CD4-positive, alpha-beta memory T cell (primary cell): ENCODE measurements at regions not wholly inside any gene's neighbourhood (a gene's known extent, or its start where the extent isn't known, plus 50 kb on each side); places are given as distances from the start of the nearest gene placed in this dataset.
"Not testable (repeated sequence)": the region's sequence is repeated elsewhere in the genome, so short reads cannot be mapped to it uniquely, and the experiment has no call there.

Experiments used
- CTCF ChIA-PET: fragments of 350-600 bp; sonication (Branson Sonifier 250); formaldehyde crosslinking; loops from one replicate; lab custom pipeline; 2021; ENCODE audit warnings: inconsistent platforms; ENCODE audit not compliant: partially characterized antibody; lab: Charles Lee
- POLR2A ChIA-PET: fragments of 350-600 bp; sonication (Branson Sonifier 250); formaldehyde crosslinking; loops from one replicate; lab custom pipeline; 2021; ENCODE audit not compliant: partially characterized antibody; lab: Charles Lee
- DNase-seq, 5 donors: peaks; one replicate each; pipeline versions ENCODE4 v3.0.0 to v3.0.0-alpha.2; 2020 to 2022; ENCODE audit warnings: mixed read lengths in 1 of 5
- H3K27ac ChIP-seq: one replicate; pipeline ENCODE4 v1.7.0; 2013; ENCODE audit warnings: low read depth, low read length
- H3K27me3 ChIP-seq: 2 replicates; pipeline ENCODE4 v1.7.0; 2013; ENCODE audit warnings: mild to moderate bottlenecking, low read length, moderate library complexity; ENCODE audit not compliant: insufficient read depth
- H3K36me3 ChIP-seq: 2 replicates; pipeline ENCODE4 v1.7.0; 2013; ENCODE audit warnings: mild to moderate bottlenecking, low read length, moderate library complexity; ENCODE audit not compliant: insufficient read depth
- H3K4me1 ChIP-seq: 2 replicates; pipeline ENCODE4 v1.7.0; 2013; ENCODE audit warnings: mild to moderate bottlenecking, low read length, moderate library complexity; ENCODE audit not compliant: insufficient read depth
- H3K4me3 ChIP-seq, 2 donors: one replicate each; pipeline ENCODE4 v1.7.0; 2013; ENCODE audit warnings: low read length in 2 of 2, mild to moderate bottlenecking in 1 of 2
- H3K9me3 ChIP-seq, 2 donors: one replicate each; pipeline ENCODE4 v1.7.0; 2013; ENCODE audit warnings: low read length in 2 of 2, control low read depth in 1 of 2; ENCODE audit not compliant: control insufficient read depth in 1 of 2
- H3K27ac Mint-ChIP-seq, 7 donors: one replicate each; pipeline ENCODE4 v1.8.0; 2020 to 2021; ENCODE audit warnings: mixed read lengths in 7 of 7, mild to moderate bottlenecking in 6 of 7, inconsistent platforms in 3 of 7, moderate library complexity in 3 of 7
- H3K27me3 Mint-ChIP-seq, 2 donors: one replicate each; pipeline ENCODE4 v1.8.0; 2020 to 2021; ENCODE audit warnings: mixed read lengths in 2 of 2
- H3K36me3 Mint-ChIP-seq, 2 donors: one replicate each; pipeline ENCODE4 v1.8.0; 2020 to 2021; ENCODE audit warnings: mixed read lengths in 2 of 2, inconsistent platforms in 1 of 2, mild to moderate bottlenecking in 1 of 2
- H3K4me1 Mint-ChIP-seq, 4 donors: one replicate each; pipeline ENCODE4 v1.8.0; 2020 to 2021; ENCODE audit warnings: mixed read lengths in 4 of 4, mild to moderate bottlenecking in 1 of 4
- H3K4me3 Mint-ChIP-seq, 8 donors: one replicate each; pipeline ENCODE4 v1.8.0; 2020 to 2021; ENCODE audit warnings: mixed read lengths in 8 of 8, mild to moderate bottlenecking in 7 of 8, moderate library complexity in 6 of 8, inconsistent platforms in 3 of 8
- H3K9me3 Mint-ChIP-seq, 8 donors: one replicate each; pipeline ENCODE4 v1.8.0; 2020 to 2021; ENCODE audit warnings: mixed read lengths in 8 of 8, mild to moderate bottlenecking in 5 of 8, inconsistent platforms in 3 of 8, moderate library complexity in 1 of 8
- intact Hi-C: fragments of 100-400 bp; cut with micrococcal nuclease; formaldehyde crosslinking; loops from one replicate; pipeline ENCODE4 v1.15.1; 2023

- H3K9me3 ChIP-seq, H3K9me3 Mint-ChIP-seq, H3K36me3 Mint-ChIP-seq, H3K4me3 ChIP-seq, H3K27me3 ChIP-seq, H3K4me1 ChIP-seq, intact Hi-C loops, H3K4me1 Mint-ChIP-seq, POLR2A ChIA-PET, H3K27ac ChIP-seq, H3K4me3 Mint-ChIP-seq, DNase-seq, CTCF ChIA-PET, H3K36me3 ChIP-seq, H3K27me3 Mint-ChIP-seq, H3K27ac Mint-ChIP-seq: not testable (repeated sequence)
Measured at GRCh38 chr3:195642311-195642710, 58.6 kb upstream of the APOD start.

DNA sequence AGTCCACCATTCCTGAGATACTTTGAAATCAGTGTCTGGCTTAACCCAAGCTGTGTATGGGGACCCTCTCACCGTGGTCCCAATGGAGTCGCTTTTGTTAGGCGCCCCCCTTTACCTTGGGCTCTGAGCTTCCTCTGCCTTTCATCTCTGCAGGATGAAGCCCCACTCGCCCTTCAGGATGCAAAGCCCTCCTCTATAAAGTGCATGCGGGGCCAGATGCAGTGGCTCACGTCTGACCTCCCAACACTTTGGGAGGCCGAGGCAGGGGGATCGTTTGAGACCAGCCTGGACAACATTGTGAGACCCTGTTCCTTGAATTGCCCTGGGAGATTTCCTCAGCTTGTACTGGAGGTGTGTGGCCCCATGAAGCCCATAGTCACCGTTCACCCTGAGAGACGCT lies 54.7 kb upstream of the APOD start:
- H3K36me3 ChIP-seq, intact Hi-C loops, H3K9me3 Mint-ChIP-seq, H3K27ac ChIP-seq, DNase-seq, H3K4me3 ChIP-seq, H3K9me3 ChIP-seq, POLR2A ChIA-PET, H3K27ac Mint-ChIP-seq, H3K4me1 ChIP-seq, H3K27me3 Mint-ChIP-seq, H3K36me3 Mint-ChIP-seq, CTCF ChIA-PET, H3K4me1 Mint-ChIP-seq, H3K4me3 Mint-ChIP-seq, H3K27me3 ChIP-seq: not testable (repeated sequence)

DNA sequence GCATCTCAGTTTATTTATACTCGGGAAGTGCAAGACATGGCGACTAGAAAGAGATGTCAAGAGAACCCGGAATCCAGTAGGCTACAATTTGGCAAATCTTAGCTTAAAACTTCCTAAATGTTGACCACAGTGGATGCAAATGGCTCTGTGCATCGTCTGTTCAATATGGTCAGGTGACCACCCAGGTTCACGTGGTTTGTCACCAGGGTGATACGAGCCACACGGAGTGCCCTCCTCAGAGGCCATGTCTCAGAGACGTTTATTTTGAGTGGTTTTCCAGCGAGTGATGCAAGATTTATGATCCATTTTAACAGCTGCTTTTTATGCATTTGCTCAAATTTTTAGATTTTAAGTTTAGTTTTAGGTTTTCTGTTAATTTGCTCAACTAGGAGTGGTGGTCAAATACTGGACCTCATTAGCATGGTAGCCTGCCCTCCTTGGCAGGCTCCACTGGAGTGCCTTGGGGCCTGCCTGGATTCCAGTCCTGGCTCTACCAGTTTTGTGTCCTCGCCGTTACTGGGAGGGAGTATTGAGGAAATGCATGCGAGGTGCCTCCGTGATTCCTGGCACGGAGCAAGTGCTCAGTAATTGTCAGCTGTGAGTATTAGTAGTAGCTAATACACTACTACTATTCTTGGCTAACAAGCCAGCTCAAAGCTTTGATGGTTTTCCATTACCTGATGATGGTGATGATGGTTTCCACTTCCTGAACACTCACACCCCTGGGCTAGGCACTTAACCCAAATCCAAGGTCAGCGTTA lies 53.9 kb upstream of the APOD start:
- H3K4me1 Mint-ChIP-seq, H3K27ac ChIP-seq, DNase-seq, H3K9me3 Mint-ChIP-seq, H3K27me3 Mint-ChIP-seq, H3K27me3 ChIP-seq, POLR2A ChIA-PET, H3K36me3 ChIP-seq, H3K4me3 ChIP-seq, intact Hi-C loops, CTCF ChIA-PET, H3K9me3 ChIP-seq, H3K4me1 ChIP-seq, H3K36me3 Mint-ChIP-seq: not testable (repeated sequence)
- H3K4me3 Mint-ChIP-seq = peak overlapping the region in 3 of 8 donors; percentile 20 to 61 (median 41)
- peak overlapping the region in 3 of 7 donors; percentile 23 to 66 (median 52) for H3K27ac Mint-ChIP-seq

DNA sequence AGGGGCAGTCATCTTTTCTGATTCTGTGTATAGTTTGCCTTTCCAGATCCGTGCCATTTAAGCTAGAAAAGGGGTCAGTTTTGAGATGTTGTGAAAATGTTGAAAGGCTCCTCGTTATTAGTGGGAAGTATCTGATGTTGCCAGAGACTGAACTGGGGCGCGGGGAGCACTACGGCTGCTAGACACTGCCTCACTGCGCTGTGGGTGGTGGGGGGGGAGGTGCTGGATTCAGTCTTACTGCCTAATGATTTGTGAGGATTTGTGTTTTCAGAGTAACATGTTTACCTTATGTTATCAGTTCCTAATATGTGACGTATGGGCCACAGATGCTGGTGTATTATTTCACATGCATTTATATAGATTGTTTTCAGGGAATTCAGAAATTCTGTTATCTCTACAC lies 53.3 kb upstream of the APOD start:
- POLR2A ChIA-PET, H3K27ac ChIP-seq: not testable (repeated sequence)
- peak overlapping the region in 4 of 7 donors; percentile 23 to 70 (median 55) for H3K27ac Mint-ChIP-seq

GRCh38 chr3:195635898-195636685 lies 52.4 kb upstream of the APOD start:
- DNase-seq, intact Hi-C loops, H3K4me3 ChIP-seq, H3K36me3 ChIP-seq, H3K27ac ChIP-seq, CTCF ChIA-PET, H3K27me3 ChIP-seq, H3K27me3 Mint-ChIP-seq, H3K36me3 Mint-ChIP-seq, POLR2A ChIA-PET, H3K4me1 ChIP-seq, H3K9me3 Mint-ChIP-seq, H3K4me1 Mint-ChIP-seq, H3K9me3 ChIP-seq: not testable (repeated sequence)
- Mint-ChIP-seq H3K4me3 (peak overlapping the region; percentile 39 to 84 (median 63)), H3K27ac (peak overlapping the region in 6 of 7 donors; percentile 47 to 83 (median 72))

More for the DNA sequence above, 53.3 kb upstream of the APOD start:
- H3K4me3 ChIP-seq, H3K9me3 Mint-ChIP-seq, DNase-seq, H3K27me3 Mint-ChIP-seq, H3K4me1 Mint-ChIP-seq, H3K9me3 ChIP-seq, H3K4me1 ChIP-seq, H3K36me3 Mint-ChIP-seq, CTCF ChIA-PET, H3K27me3 ChIP-seq, intact Hi-C loops, H3K36me3 ChIP-seq: not testable (repeated sequence)
- peak overlapping the region in 6 of 8 donors; percentile 20 to 62 (median 61) for H3K4me3 Mint-ChIP-seq

DNA sequence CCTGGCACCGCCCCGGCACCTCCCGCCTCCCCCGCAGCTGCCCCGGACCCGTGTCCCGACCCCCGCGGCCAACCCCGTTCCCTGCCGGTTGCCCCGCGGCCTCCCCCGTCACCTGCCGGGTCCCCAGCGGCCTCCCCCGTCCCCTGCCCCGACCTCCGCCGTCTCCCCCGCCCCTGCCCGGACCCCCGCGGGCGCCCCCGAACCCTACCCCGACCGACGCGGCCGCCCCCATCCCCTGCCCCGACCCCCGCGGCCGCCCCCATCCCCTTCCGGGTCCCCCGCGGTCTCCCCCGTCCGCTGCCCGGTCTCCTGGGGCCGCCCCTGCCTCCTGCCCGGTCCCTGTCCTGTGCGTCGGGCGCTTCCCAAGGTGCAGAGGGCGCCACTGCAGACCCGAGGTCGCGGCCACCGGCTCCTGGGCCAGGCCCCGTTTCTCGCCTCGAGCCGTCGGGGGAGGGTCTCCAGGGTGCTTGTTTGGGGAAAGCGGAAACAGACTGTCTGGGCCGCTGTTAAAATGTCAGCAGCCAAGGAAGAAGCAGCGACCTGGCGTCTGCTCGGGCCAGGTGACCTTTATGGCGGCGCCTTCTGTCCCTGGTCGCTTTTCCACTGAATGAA lies 51.6 kb upstream of the APOD start:
- H3K27ac ChIP-seq, H3K4me3 Mint-ChIP-seq, H3K36me3 Mint-ChIP-seq, H3K27me3 Mint-ChIP-seq, H3K27me3 ChIP-seq, H3K9me3 Mint-ChIP-seq, H3K4me1 Mint-ChIP-seq, H3K4me1 ChIP-seq, H3K27ac Mint-ChIP-seq, CTCF ChIA-PET, H3K9me3 ChIP-seq, H3K4me3 ChIP-seq, H3K36me3 ChIP-seq, intact Hi-C loops, POLR2A ChIA-PET: not testable (repeated sequence)
- peak in 1 of 5 donors; percentile 19 for DNase-seq

DNA sequence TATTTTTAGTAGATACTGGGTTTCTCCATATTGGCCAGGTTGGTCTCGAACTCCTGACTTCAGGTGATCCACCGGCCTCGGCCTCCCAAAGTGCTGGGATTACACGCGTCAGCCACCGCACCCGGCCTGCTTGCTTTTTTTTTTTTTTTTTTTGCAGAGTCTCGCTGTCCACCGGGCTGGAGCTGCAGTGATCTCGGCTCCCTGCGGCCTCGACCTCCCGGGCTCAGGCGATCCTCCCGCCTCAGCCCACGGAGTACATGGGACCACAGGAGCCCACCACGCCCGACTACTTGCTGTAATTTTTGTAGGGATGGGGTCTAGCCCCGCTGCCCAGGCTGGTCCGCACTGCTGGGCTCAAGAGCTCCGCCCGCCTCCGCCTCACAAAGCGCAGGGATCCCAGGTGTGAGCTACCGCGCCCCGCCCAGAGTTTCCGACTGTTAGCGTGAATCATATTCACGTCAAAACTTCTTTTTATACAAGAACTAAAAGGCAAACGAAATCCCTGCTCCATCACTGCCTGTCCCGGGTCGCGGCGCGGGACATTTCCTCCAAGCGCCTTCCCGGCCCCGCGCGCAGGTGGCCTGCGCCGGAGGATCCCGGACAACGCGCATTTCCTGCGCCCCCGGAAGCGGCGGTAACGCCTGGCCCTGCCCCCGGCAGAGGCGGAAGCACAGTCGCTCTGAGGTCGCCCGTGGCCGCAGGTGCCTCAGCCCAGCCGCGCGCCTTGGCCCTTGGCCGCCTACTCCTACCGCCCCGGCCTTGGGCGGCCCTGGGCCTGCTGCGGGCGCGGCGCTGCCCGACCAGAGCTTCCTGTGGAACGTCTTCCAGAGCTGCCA lies 50.9 kb upstream of the APOD start:
- POLR2A ChIA-PET, CTCF ChIA-PET, H3K4me1 Mint-ChIP-seq, H3K4me3 ChIP-seq, intact Hi-C loops, H3K9me3 ChIP-seq, H3K27ac Mint-ChIP-seq, H3K27ac ChIP-seq, H3K9me3 Mint-ChIP-seq, H3K27me3 ChIP-seq, H3K27me3 Mint-ChIP-seq, H3K36me3 ChIP-seq, H3K36me3 Mint-ChIP-seq, H3K4me1 ChIP-seq: not testable (repeated sequence)
- H3K4me3 Mint-ChIP-seq = peak overlapping the region in 4 of 8 donors; percentile 39 to 76 (median 68)
- peak; percentile 45 to 74 (median 52) for DNase-seq
